ENCODE measurements at regions not wholly inside any gene's neighbourhood (a gene's known extent, or its start where the extent isn't known, plus 50 kb on each side); places are given as distances from the start of the nearest gene placed in this dataset.

- Histone ChIP-seq H2AFZ (ENCODE audit: low read depth, low read length) (no peak overlapping the region), H3K4me1 (ENCODE audit: insufficient read depth, low read length) (peaks cover 4% of the 10 kb centered on the region), H3K79me2 (ENCODE audit: insufficient read depth, low read length) (no peaks in the 10 kb centered on the region), H3K27me3 (ENCODE audit: insufficient read depth, low read length) (peaks cover 4% of the 10 kb centered on the region), H3K4me2 (ENCODE audit: low read length) (no peak overlapping the region), H3K27ac (ENCODE audit: low read depth, low read length) (no peak overlapping the region), H3K9me3 (ENCODE audit: insufficient read depth, low read depth, low read length) (peaks cover 2% of the 10 kb centered on the region), H3K4me3 (ENCODE audit: insufficient read depth, low read depth, low read length) (no peak overlapping the region), H4K20me1 (ENCODE audit: insufficient read depth, low read length) (no peaks in the 10 kb centered on the region), H3K9ac (ENCODE audit: low read length) (no peak overlapping the region), H3K36me3 (ENCODE audit: insufficient read depth, low read length) (no peaks in the 10 kb centered on the region)
- peaks cover 13% of the 10 kb centered on the region for H3K9me3 Mint-ChIP-seq (ENCODE audit: unreplicated experiment)
- no peak for DNase-seq (ENCODE audit: low read depth)
- H3K4me1 Mint-ChIP-seq (ENCODE audit: low read depth, unreplicated experiment) = no peaks in the 10 kb centered on the region
- no peak overlapping the region for H3K27ac Mint-ChIP-seq (ENCODE audit: unreplicated experiment)
- TF ChIP-seq CTCF (IDR thresholded peaks at IDR 0.05; ENCODE audit: insufficient read depth, low read depth, low read length) = no peak
- no peak for TF ChIP-seq EZH2 (IDR thresholded peaks at IDR 0.05; ENCODE audit: insufficient read depth, low read length)
- H3K4me3 Mint-ChIP-seq (ENCODE audit: unreplicated experiment) = no peak overlapping the region
- peaks cover 19% of the 10 kb centered on the region for H3K27me3 Mint-ChIP-seq (ENCODE audit: low read depth, unreplicated experiment)
- no peak for FAIRE-seq
- H3K36me3 Mint-ChIP-seq (ENCODE audit: low read depth, unreplicated experiment) = peaks cover 8% of the 10 kb centered on the region
Observed at GRCh38 chr17:36879027-36879426, 58.2 kb upstream of the LHX1 start.

GRCh38 chr17:36879624-36880131 is 57.6 kb upstream of the LHX1 start:
- TF ChIP-seq EZH2 (IDR thresholded peaks at IDR 0.05; ENCODE audit: insufficient read depth, low read length) (no peak), CTCF (IDR thresholded peaks at IDR 0.05; ENCODE audit: insufficient read depth, low read depth, low read length) (no peak)
- H3K36me3 ChIP-seq (ENCODE audit: insufficient read depth, low read length) = no peaks in the 10 kb centered on the region

GRCh38 chr17:36880268-36880905 is 56.9 kb upstream of the LHX1 start:
- no peaks in the 10 kb centered on the region for H3K4me1 Mint-ChIP-seq (ENCODE audit: low read depth, unreplicated experiment)
- no peak overlapping the region for H3K4me3 Mint-ChIP-seq (ENCODE audit: unreplicated experiment)
- Histone ChIP-seq H3K4me2 (ENCODE audit: low read length) (no peak overlapping the region), H3K27ac (ENCODE audit: low read depth, low read length) (no peak overlapping the region), H3K4me1 (ENCODE audit: insufficient read depth, low read length) (peaks cover 4% of the 10 kb centered on the region), H3K4me3 (ENCODE audit: insufficient read depth, low read depth, low read length) (no peak overlapping the region), H2AFZ (ENCODE audit: low read depth, low read length) (no peak overlapping the region), H3K27me3 (ENCODE audit: insufficient read depth, low read length) (peaks cover 4% of the 10 kb centered on the region), H3K36me3 (ENCODE audit: insufficient read depth, low read length) (no peaks in the 10 kb centered on the region), H3K9me3 (ENCODE audit: insufficient read depth, low read depth, low read length) (peaks cover 2% of the 10 kb centered on the region), H3K9ac (ENCODE audit: low read length) (no peak overlapping the region), H3K79me2 (ENCODE audit: insufficient read depth, low read length) (no peaks in the 10 kb centered on the region), H4K20me1 (ENCODE audit: insufficient read depth, low read length) (no peaks in the 10 kb centered on the region)
- FAIRE-seq (no peak), DNase-seq (ENCODE audit: low read depth) (no peak)
- peaks cover 8% of the 10 kb centered on the region for H3K36me3 Mint-ChIP-seq (ENCODE audit: low read depth, unreplicated experiment)
- H3K9me3 Mint-ChIP-seq (ENCODE audit: unreplicated experiment) = peaks cover 13% of the 10 kb centered on the region
- H3K27me3 Mint-ChIP-seq (ENCODE audit: low read depth, unreplicated experiment) = peaks cover 18% of the 10 kb centered on the region
- no peak overlapping the region for H3K27ac Mint-ChIP-seq (ENCODE audit: unreplicated experiment)
- no peak for TF ChIP-seq EZH2 (IDR thresholded peaks at IDR 0.05; ENCODE audit: insufficient read depth, low read length)
- no peak for TF ChIP-seq CTCF (IDR thresholded peaks at IDR 0.05; ENCODE audit: insufficient read depth, low read depth, low read length)

More at GRCh38 chr17:36879624-36880131, 57.6 kb upstream of the LHX1 start:
- DNase-seq (ENCODE audit: low read depth) = no peak
- Histone ChIP-seq H3K4me1 (ENCODE audit: insufficient read depth, low read length) (peaks cover 4% of the 10 kb centered on the region), H3K4me3 (ENCODE audit: insufficient read depth, low read depth, low read length) (no peak overlapping the region), H3K79me2 (ENCODE audit: insufficient read depth, low read length) (no peaks in the 10 kb centered on the region), H4K20me1 (ENCODE audit: insufficient read depth, low read length) (no peaks in the 10 kb centered on the region), H3K9ac (ENCODE audit: low read length) (no peak overlapping the region), H3K27me3 (ENCODE audit: insufficient read depth, low read length) (peaks cover 4% of the 10 kb centered on the region), H3K9me3 (ENCODE audit: insufficient read depth, low read depth, low read length) (peaks cover 2% of the 10 kb centered on the region), H3K4me2 (ENCODE audit: low read length) (no peak overlapping the region), H3K27ac (ENCODE audit: low read depth, low read length) (no peak overlapping the region), H2AFZ (ENCODE audit: low read depth, low read length) (no peak overlapping the region)
- peaks cover 8% of the 10 kb centered on the region for H3K36me3 Mint-ChIP-seq (ENCODE audit: low read depth, unreplicated experiment)
- no peak for FAIRE-seq
- peaks cover 13% of the 10 kb centered on the region for H3K9me3 Mint-ChIP-seq (ENCODE audit: unreplicated experiment)
- H3K4me1 Mint-ChIP-seq (ENCODE audit: low read depth, unreplicated experiment) = no peaks in the 10 kb centered on the region
- H3K27me3 Mint-ChIP-seq (ENCODE audit: low read depth, unreplicated experiment) = peaks cover 19% of the 10 kb centered on the region
- H3K4me3 Mint-ChIP-seq (ENCODE audit: unreplicated experiment) = no peak overlapping the region
- no peak overlapping the region for H3K27ac Mint-ChIP-seq (ENCODE audit: unreplicated experiment)
